Breast epithelium (tissue), 3 donors: ENCODE measurements at regions not wholly inside any gene's neighbourhood (a gene's known extent, or its start where the extent isn't known, plus 50 kb on each side); places are given as distances from the start of the nearest gene placed in this dataset.

Experiments
- POLR2A ChIP-seq: fragments of 450-650 bp; IDR thresholded peaks from one replicate; pipeline ENCODE4 v1.6.1; 2016; ENCODE audit warnings: antibody characterized with exemption, mild to moderate bottlenecking, moderate library complexity
- TF ChIP-seq, protein P1 (sequence below), 3 donors: fragments of 450-650 bp; IDR thresholded peaks; one replicate each; pipeline ENCODE4 v1.5.1; 2016 to 2017; ENCODE audit warnings: antibody characterized with exemption in 3 of 3, mild to moderate bottlenecking in 3 of 3, moderate library complexity in 3 of 3

DNA sequence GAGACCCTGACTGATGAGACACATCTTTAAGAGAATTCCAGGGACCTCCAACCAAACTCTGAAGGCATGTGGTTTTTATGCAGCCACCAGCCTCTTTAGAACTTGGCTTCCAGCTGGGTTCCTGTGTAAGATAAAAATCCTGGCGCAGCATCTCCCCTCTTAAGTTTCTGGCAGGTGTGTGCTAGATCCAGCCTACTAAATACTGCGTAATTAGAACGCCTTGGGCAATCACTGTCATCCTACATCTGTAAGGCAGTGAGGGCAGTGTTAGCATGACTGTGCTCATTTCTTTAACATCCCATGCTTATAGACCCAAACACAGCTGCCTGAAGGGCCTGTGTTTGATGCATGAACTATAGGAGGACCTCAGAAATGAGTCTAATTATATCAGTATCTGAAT is 173.5 kb upstream of the OBI1 start:
- TF ChIP-seq, protein P1, sequence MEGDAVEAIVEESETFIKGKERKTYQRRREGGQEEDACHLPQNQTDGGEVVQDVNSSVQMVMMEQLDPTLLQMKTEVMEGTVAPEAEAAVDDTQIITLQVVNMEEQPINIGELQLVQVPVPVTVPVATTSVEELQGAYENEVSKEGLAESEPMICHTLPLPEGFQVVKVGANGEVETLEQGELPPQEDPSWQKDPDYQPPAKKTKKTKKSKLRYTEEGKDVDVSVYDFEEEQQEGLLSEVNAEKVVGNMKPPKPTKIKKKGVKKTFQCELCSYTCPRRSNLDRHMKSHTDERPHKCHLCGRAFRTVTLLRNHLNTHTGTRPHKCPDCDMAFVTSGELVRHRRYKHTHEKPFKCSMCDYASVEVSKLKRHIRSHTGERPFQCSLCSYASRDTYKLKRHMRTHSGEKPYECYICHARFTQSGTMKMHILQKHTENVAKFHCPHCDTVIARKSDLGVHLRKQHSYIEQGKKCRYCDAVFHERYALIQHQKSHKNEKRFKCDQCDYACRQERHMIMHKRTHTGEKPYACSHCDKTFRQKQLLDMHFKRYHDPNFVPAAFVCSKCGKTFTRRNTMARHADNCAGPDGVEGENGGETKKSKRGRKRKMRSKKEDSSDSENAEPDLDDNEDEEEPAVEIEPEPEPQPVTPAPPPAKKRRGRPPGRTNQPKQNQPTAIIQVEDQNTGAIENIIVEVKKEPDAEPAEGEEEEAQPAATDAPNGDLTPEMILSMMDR (IDR thresholded peaks at IDR 0.05): no peak
- no peak for TF ChIP-seq POLR2A
